ENCODE measurements at regions not wholly inside any gene's neighbourhood (a gene's known extent, or its start where the extent isn't known, plus 50 kb on each side); places are given as distances from the start of the nearest gene placed in this dataset.
"Not testable (repeated sequence)": the region's sequence is repeated elsewhere in the genome, so short reads cannot be mapped to it uniquely, and the experiment has no call there.

GRCh38 chr13:74554569-74555275 lies 420.5 kb upstream of the KLF12 start:
- H3K27ac Mint-ChIP-seq = no peak overlapping the region
- no peak overlapping the region for H3K4me3 Mint-ChIP-seq
- no peak for DNase-seq
- H3K4me1 Mint-ChIP-seq = peaks cover 3% of the 10 kb centered on the region
- intact Hi-C loops (cut with micrococcal nuclease) = no loop called here
- H3K27me3 Mint-ChIP-seq = no peaks in the 10 kb centered on the region
- no peaks in the 10 kb centered on the region for H3K9me3 Mint-ChIP-seq
- no peaks in the 10 kb centered on the region for H3K36me3 Mint-ChIP-seq (ENCODE audit: low read depth)

GRCh38 chr13:74550039-74550438 lies 415.8 kb upstream of the KLF12 start:
- Mint-ChIP-seq H3K27me3 (no peaks in the 10 kb centered on the region), H3K9me3 (no peaks in the 10 kb centered on the region), H3K27ac (no peak overlapping the region), H3K4me1 (peaks cover 3% of the 10 kb centered on the region), H3K4me3 (no peak overlapping the region), H3K36me3 (ENCODE audit: low read depth) (no peaks in the 10 kb centered on the region)
- no peak for DNase-seq
- intact Hi-C loops (cut with micrococcal nuclease) = no loop called here

DNA sequence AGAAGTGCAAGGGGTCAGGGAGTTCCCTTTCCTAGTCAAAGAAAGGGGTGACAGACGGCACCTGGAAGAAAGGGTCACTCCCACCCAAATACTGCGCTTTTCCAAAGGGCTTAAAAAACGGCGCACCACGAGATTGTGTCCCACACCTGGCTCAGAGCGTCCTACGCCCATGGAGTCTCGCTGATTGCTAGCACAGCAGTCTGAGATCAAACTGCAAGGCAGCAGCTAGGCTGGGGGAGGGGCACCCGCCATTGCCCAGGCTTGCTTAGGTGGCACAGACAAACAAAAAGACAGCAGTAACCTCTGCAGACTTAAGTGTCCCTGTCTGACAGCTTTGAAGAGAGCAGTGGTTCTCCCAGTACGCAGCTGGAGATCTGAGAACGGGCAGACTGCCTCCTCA lies 402.4 kb upstream of the KLF12 start:
- intact Hi-C loops (cut with micrococcal nuclease); H3K27me3 Mint-ChIP-seq; H3K4me1 Mint-ChIP-seq; H3K36me3 Mint-ChIP-seq (ENCODE audit: low read depth); H3K9me3 Mint-ChIP-seq; H3K27ac Mint-ChIP-seq; H3K4me3 Mint-ChIP-seq; DNase-seq: not testable (repeated sequence)

GRCh38 chr13:74533226-74533625 lies 399.0 kb upstream of the KLF12 start:
- Mint-ChIP-seq H3K9me3 (no peaks in the 10 kb centered on the region), H3K27me3 (no peaks in the 10 kb centered on the region), H3K27ac (no peak overlapping the region), H3K4me3 (no peak overlapping the region), H3K4me1 (no peaks in the 10 kb centered on the region), H3K36me3 (ENCODE audit: low read depth) (no peaks in the 10 kb centered on the region)
- intact Hi-C loops (cut with micrococcal nuclease) = no loop called here
- DNase-seq = no peak

DNA sequence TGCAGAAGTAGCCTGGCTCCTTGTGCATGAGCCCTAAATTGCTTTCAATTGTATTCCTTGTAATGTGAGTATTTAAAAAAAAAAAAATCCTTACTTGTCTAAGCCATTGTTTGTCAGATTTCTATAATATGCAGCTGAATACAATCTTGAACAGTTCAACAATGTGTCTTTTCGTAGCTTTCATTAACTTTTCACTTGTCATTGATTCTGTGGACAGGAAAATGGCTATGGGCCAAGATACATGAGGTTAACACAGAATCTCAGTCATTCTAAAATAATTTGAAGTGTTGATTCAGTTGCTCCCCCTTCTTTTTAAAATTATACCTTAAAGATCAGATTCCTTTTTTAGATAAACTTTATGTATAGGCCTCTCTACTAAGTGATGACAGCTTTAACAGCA lies 395.8 kb upstream of the KLF12 start:
- intact Hi-C loops (cut with micrococcal nuclease) = no loop called here
- H3K4me3 Mint-ChIP-seq = no peak overlapping the region
- H3K36me3 Mint-ChIP-seq (ENCODE audit: low read depth) = no peaks in the 10 kb centered on the region
- DNase-seq = no peak
- H3K4me1 Mint-ChIP-seq = no peaks in the 10 kb centered on the region
- no peak overlapping the region for H3K27ac Mint-ChIP-seq
- H3K9me3 Mint-ChIP-seq = peaks cover 6% of the 10 kb centered on the region
- H3K27me3 Mint-ChIP-seq = no peaks in the 10 kb centered on the region

DNA sequence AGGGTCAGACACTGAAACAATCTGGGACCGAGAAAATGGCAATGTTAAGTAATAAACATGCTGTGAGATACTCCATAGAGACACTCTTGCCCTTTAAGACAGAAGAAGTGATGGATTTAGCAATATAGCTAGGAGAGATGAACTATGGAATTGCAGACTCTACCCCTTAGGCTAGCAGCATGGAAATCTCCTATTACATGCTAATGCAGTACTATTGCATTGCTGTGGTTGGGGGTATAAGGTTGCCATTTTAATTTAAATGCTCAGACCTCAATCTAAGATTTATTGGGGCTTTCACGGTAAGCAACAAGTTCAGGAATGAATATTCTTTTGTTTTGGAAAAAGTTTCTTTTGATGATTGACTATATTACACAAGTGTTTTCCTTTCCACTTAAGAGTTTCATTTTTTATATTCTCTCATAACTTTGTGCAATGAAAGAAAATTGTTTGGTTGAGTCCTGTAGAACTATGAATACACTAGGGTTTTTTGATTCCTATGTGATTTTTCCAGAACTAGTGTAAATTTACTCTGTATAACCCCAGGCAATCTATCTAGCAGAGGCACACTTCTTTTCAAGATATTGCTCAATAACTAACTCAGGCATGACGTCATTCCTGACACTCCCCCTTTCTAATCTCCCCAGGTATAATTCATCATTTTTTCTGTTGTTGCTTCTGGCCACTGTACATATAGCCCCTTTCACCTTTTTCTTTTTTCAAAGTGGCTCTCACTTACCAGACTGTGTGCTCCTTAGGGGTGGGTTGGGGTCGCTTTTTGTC lies 394.7 kb upstream of the KLF12 start:
- intact Hi-C loops (cut with micrococcal nuclease) = no loop called here
- Mint-ChIP-seq H3K36me3 (ENCODE audit: low read depth) (no peaks in the 10 kb centered on the region), H3K4me1 (no peaks in the 10 kb centered on the region), H3K9me3 (peaks cover 6% of the 10 kb centered on the region), H3K4me3 (no peak overlapping the region), H3K27me3 (no peaks in the 10 kb centered on the region), H3K27ac (no peak overlapping the region)
- DNase-seq = no peak

DNA sequence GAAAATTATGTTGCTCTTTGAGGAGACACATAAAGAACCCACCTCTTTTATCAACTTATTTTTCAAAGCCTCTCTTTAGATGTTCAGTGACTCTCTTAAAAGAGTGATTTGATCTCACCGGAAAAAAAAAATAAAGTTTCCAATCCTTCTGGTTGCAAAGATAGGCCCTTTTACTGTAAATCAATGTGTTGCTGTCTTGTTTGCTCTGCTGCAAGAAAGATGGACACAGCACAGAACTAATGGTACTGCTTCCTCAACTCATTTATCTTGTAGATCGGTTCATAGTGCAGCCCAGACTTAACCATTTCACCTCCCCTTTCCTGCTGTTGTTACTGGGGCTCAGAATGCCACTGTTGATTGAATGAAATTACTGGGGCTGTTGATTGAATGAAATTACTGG lies 388.9 kb upstream of the KLF12 start:
- Mint-ChIP-seq H3K4me1 (no peaks in the 10 kb centered on the region), H3K27me3 (no peaks in the 10 kb centered on the region), H3K27ac (no peak overlapping the region), H3K4me3 (no peak overlapping the region), H3K9me3 (peaks cover 6% of the 10 kb centered on the region), H3K36me3 (ENCODE audit: low read depth) (no peaks in the 10 kb centered on the region)
- DNase-seq = no peak
- intact Hi-C loops (cut with micrococcal nuclease) = no loop called here

GRCh38 chr13:74511523-74511922 lies 377.3 kb upstream of the KLF12 start:
- DNase-seq = no peak
- no peak overlapping the region for H3K27ac Mint-ChIP-seq
- H3K36me3 Mint-ChIP-seq (ENCODE audit: low read depth) = no peaks in the 10 kb centered on the region
- intact Hi-C loops (cut with micrococcal nuclease) = no loop called here
- H3K4me3 Mint-ChIP-seq = no peak overlapping the region
- peaks cover 3% of the 10 kb centered on the region for H3K27me3 Mint-ChIP-seq
- no peaks in the 10 kb centered on the region for H3K4me1 Mint-ChIP-seq
- no peaks in the 10 kb centered on the region for H3K9me3 Mint-ChIP-seq

DNA sequence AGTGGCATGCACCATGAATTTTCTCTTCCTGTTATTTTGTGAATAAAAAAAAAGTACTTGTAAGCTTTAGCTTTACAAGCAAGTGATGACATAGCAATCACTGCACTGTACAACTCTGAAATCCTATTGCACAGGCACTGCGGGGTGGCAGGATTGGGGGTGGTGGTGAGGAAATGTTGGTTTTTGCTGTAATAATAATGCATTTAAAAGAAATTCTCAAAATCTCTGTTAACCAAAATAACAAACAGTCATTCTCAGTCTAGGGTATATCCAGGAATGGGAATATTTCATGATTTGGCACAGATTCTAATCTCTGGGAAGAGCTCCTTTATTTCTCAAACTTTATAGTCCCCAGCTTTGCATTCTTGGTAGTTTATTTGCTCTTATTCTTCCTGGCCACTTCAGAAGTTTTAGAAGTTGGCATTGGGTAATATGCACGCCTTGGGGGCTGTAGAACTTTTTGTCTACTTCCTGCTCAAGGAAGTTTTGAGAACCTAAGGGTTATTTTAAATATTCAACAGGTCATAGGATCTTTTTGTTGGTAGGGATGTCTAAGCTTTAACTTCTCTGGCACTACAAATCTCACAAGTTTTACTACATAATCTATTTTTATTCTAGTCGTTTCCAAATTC lies 353.0 kb upstream of the KLF12 start:
- Mint-ChIP-seq H3K27me3 (no peaks in the 10 kb centered on the region), H3K36me3 (ENCODE audit: low read depth) (no peaks in the 10 kb centered on the region), H3K27ac (no peak overlapping the region), H3K4me1 (no peaks in the 10 kb centered on the region), H3K4me3 (no peak overlapping the region), H3K9me3 (peaks cover 10% of the 10 kb centered on the region)
- intact Hi-C loops (cut with micrococcal nuclease) = no loop called here
- no peak for DNase-seq

DNA sequence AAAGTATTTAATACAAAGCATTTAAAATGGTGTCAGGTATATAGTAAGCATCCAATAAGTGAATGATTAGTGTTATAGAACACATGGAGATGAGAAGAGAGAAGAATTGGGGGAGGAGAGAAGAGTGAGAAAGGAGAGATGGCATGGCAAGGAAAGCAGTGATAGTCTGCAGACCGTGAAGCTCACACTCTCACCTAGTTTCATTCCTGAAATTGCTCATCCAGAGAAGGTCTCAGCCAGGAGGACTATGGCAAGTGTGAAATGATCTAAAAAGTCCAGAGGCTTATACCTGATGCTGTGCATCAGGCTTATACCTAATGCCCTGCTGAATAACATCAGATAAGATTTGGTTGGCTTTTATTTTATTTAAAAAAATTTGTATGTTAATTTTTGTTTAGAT lies 351.6 kb upstream of the KLF12 start:
- Mint-ChIP-seq H3K27ac (no peak overlapping the region), H3K9me3 (peaks cover 3% of the 10 kb centered on the region), H3K27me3 (no peaks in the 10 kb centered on the region), H3K36me3 (ENCODE audit: low read depth) (no peaks in the 10 kb centered on the region), H3K4me1 (no peaks in the 10 kb centered on the region), H3K4me3 (no peak overlapping the region)
- no peak for DNase-seq
- intact Hi-C loops (cut with micrococcal nuclease) = no loop called here

DNA sequence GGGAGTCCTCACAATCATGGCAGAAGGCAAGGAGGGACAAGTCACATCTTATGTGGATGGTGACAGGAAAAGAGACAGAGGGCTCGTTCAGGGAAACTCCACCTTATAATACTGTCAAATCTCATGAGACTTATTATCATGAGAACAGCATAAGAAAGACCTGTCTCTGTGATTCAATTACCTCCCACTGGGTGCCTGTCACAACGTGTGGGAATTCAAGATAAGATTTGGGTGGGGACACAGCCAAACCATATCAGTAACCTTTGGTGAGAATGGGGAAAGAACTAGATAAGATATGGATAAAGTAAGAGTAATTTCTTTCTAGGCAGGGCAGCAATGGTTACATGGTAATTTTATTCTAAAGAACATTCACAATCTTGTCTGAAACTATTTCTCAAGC lies 344.9 kb upstream of the KLF12 start:
- intact Hi-C loops (cut with micrococcal nuclease) = no loop called here
- H3K9me3 Mint-ChIP-seq = no peaks in the 10 kb centered on the region
- no peaks in the 10 kb centered on the region for H3K36me3 Mint-ChIP-seq (ENCODE audit: low read depth)
- DNase-seq = no peak
- no peak overlapping the region for H3K27ac Mint-ChIP-seq
- H3K4me1 Mint-ChIP-seq = no peaks in the 10 kb centered on the region
- no peaks in the 10 kb centered on the region for H3K27me3 Mint-ChIP-seq
- no peak overlapping the region for H3K4me3 Mint-ChIP-seq

- intact Hi-C loops (cut with micrococcal nuclease) = no loop called here
These were observed 342.6 kb upstream of the KLF12 start for GRCh38 chr13:74476788-74477187.

DNA sequence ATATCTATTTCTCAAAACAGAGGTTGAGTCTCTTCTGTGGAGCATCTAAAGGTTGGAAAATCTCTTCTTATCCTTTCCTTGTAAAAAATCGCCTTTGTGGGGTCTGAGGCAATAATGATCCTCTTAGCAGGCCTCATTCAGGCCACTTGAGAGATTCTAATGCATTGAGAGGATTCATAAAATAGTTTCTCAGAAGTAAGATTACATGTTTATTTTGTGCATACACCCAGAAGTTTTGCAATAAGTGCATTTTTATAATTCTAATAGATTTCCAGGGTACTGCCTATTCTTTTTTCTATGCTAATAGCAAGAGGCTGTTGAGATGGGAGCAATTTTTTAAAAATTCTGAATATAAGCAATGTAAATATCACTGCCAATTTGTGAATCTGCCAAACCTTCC lies 342.2 kb upstream of the KLF12 start:
- Mint-ChIP-seq H3K27ac (no peak overlapping the region), H3K27me3 (no peaks in the 10 kb centered on the region), H3K9me3 (no peaks in the 10 kb centered on the region), H3K36me3 (ENCODE audit: low read depth) (no peaks in the 10 kb centered on the region), H3K4me1 (no peaks in the 10 kb centered on the region), H3K4me3 (no peak overlapping the region)
- intact Hi-C loops (cut with micrococcal nuclease) = no loop called here
- no peak for DNase-seq

More at GRCh38 chr13:74476788-74477187, 342.6 kb upstream of the KLF12 start:
- no peak overlapping the region for H3K4me3 Mint-ChIP-seq
- H3K36me3 Mint-ChIP-seq (ENCODE audit: low read depth) = no peaks in the 10 kb centered on the region
- H3K9me3 Mint-ChIP-seq = no peaks in the 10 kb centered on the region
- no peak for DNase-seq
- H3K4me1 Mint-ChIP-seq = no peaks in the 10 kb centered on the region
- no peak overlapping the region for H3K27ac Mint-ChIP-seq
- no peaks in the 10 kb centered on the region for H3K27me3 Mint-ChIP-seq

- Mint-ChIP-seq H3K27me3 (no peaks in the 10 kb centered on the region), H3K9me3 (no peaks in the 10 kb centered on the region), H3K4me3 (no peak overlapping the region), H3K36me3 (ENCODE audit: low read depth) (no peaks in the 10 kb centered on the region), H3K4me1 (no peaks in the 10 kb centered on the region), H3K27ac (no peak overlapping the region)
- DNase-seq = no peak
- intact Hi-C loops (cut with micrococcal nuclease) = no loop called here
These were observed 332.7 kb upstream of the KLF12 start for GRCh38 chr13:74466864-74467263.

All from activated CD4-positive, alpha-beta T cell treated with anti-CD3 and anti-CD28 coated beads, Interleukin-2, amount 10 ng/mL, durations not matched to agents 24 days and 14 days (primary cell).